SH-SY5Y (cell line): ENCODE measurements at regions not wholly inside any gene's neighbourhood (a gene's known extent, or its start where the extent isn't known, plus 50 kb on each side); places are given as distances from the start of the nearest gene placed in this dataset.

Experiments used
- GATA2 ChIP-seq: IDR thresholded peaks from 2 replicates; pipeline ENCODE4 v1.6.1; 2011; ENCODE audit warnings: mild to moderate bottlenecking, low read depth, low read length
- GATA3 ChIP-seq: IDR thresholded peaks from 2 replicates; pipeline ENCODE4 v1.6.1; 2011; ENCODE audit warnings: low read depth, mild to moderate bottlenecking, low read length, moderate library complexity

DNA sequence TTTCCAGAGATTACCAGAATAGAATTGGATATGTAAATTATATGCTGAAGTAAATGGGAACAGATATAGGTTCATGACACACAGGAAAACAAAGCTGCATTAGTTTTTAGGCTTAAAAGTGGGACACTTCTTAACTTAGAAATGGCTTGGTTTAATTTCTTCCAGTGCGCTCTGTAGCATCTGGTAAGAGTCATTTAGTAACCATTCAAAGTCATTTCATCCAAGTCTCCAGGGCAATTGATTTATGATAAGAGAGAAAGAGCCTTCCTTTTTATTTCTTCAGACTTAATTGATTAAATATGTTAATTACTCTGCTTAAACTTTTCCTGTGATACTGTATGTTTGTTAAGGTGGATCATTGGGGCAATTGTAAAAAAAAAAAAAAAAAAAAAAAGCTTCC is 368.0 kb downstream of the DOK5 start:
- TF ChIP-seq GATA3 (peak; percentile 39), GATA2 (no peak)
